ENCODE measurements at regions not wholly inside any gene's neighbourhood (a gene's known extent, or its start where the extent isn't known, plus 50 kb on each side); places are given as distances from the start of the nearest gene placed in this dataset.
A peak's percentile ranks its signal among the peaks of the same experiment; 100 is the strongest.

DNA sequence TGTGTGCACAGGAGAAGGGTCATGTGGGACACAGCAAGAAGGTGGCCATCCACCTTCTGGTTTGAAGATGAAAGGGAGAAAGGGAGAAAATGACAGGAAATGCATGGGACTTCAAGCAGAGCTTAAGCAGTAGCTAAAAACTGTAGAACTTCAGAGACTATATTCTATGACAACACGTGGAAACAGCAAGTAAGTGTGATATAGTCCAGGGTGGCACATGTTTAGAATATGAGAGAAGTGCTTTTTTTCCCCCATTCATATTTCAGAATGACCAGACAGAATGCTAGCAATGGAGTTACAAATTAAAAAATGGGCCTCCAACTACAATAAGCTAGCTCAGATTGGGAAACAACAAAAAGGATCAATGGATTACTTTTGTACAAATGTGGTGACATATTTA, 1042.2 kb downstream of the TMEM182 start:
- no peak overlapping the region for H3K18ac ChIP-seq (ENCODE audit: extremely low read depth, low read length)
- no peaks in the 10 kb centered on the region for H3K23me2 ChIP-seq (ENCODE audit: low read depth, low read length)
- H2BK20ac ChIP-seq (ENCODE audit: low read length), result no peak overlapping the region
- H3K4me3 ChIP-seq (ENCODE audit: extremely low read depth in 1 of 4, insufficient read depth in 2 of 4, low read depth in 3 of 4, low read length in 4 of 4), result no peak overlapping the region
- no peak overlapping the region for H2BK120ac ChIP-seq (replicated peaks; ENCODE audit: low read depth, low read length)
- H2BK15ac ChIP-seq (ENCODE audit: low read length), result no peak overlapping the region
- ChIA-PET POLR2A (ENCODE audit: partially characterized antibody) (no interaction called here), CTCF (ENCODE audit: partially characterized antibody) (no interaction called here)
- H2AFZ ChIP-seq (ENCODE audit: low read length), result no peak overlapping the region
- no peak overlapping the region for H2BK5ac ChIP-seq (ENCODE audit: low read depth, low read length)
- no peak overlapping the region for H3K4ac ChIP-seq (replicated peaks; ENCODE audit: insufficient read length, low read depth, low read length)
- no peaks in the 10 kb centered on the region for H3K79me1 ChIP-seq (ENCODE audit: low read depth, low read length)
- H3K36me3 ChIP-seq (ENCODE audit: control insufficient read depth in 2 of 4, insufficient read depth in 4 of 4, low read length in 3 of 4), result no peaks in the 10 kb centered on the region
- no peak overlapping the region for H3K14ac ChIP-seq (ENCODE audit: insufficient read length)
- FAIRE-seq (no peak), DNase-seq (ENCODE audit: low read depth in 1 of 2, low spot score in 2 of 2) (no peak)
- peaks cover 0 to 6% (median 2%) of the 10 kb centered on the region in 4 experiments; a peak in 2 of 7 replicates for H3K4me1 ChIP-seq (replicated peaks in 1 of 4; ENCODE audit: control insufficient read depth in 3 of 4, insufficient read depth in 4 of 4, low read length in 3 of 4)
- no peak overlapping the region for H3K4me2 ChIP-seq (ENCODE audit: insufficient read depth in 1 of 2, low read depth in 2 of 2, low read length in 2 of 2)
- H4K20me1 ChIP-seq (replicated peaks in 1 of 2; ENCODE audit: control insufficient read depth in 1 of 2, insufficient read depth in 2 of 2, low read length in 2 of 2), result no peaks in the 10 kb centered on the region
- H3K79me2 ChIP-seq (ENCODE audit: control insufficient read depth in 1 of 2, insufficient read depth in 2 of 2, low read length in 2 of 2), result no peaks in the 10 kb centered on the region
- H4K91ac ChIP-seq (replicated peaks; ENCODE audit: insufficient read length, low read length), result no peak overlapping the region
- no peak overlapping the region for H3K27ac ChIP-seq (ENCODE audit: low read depth, low read length)
- no peak overlapping the region for H4K8ac ChIP-seq (ENCODE audit: extremely low read depth, insufficient read depth, low read length)
- no peak overlapping the region for H2AK5ac ChIP-seq (ENCODE audit: low read depth, low read length)
- H4K5ac ChIP-seq (ENCODE audit: insufficient read length, low read depth, low read length), result no peak overlapping the region
- H3K9me3 ChIP-seq (ENCODE audit: insufficient read depth in 2 of 2, low read depth in 1 of 2, low read length in 1 of 2), result no peaks in the 10 kb centered on the region
- H3K27me3 ChIP-seq (replicated peaks in 1 of 4; ENCODE audit: control insufficient read depth in 3 of 4, extremely low read depth in 1 of 4, insufficient read depth in 3 of 4, low read length in 3 of 4), result no peaks in the 10 kb centered on the region
- peak overlapping the region; percentile 39 for H3K56ac ChIP-seq (replicated peaks; ENCODE audit: insufficient read length, low read depth, low read length)
- H3K23ac ChIP-seq (ENCODE audit: insufficient read length), result no peak overlapping the region
- no peak overlapping the region for H3K9ac ChIP-seq (replicated peaks in 1 of 4; ENCODE audit: extremely low read depth in 1 of 4, low read depth in 3 of 4, low read length in 3 of 4)
- 72% methylated on average over 1 of the region's 1 CpG; no CpG with 5 or more reads in 1 of the 2 experiments for WGBS, 2 experiments (ENCODE audit: extremely low coverage in 1 of 2, insufficient coverage in 1 of 2, insufficient read length in 1 of 2, insufficient replicate concordance in 2 of 2, low coverage in 1 of 2, low lambda C conversion rate in 2 of 2, missing lambda C conversion rate in 1 of 2)
- TF ChIP-seq GTF2F1 (IDR thresholded peaks at IDR 0.05; ENCODE audit: borderline replicate concordance, low read depth, low read length), result no peak
- no peak for TF ChIP-seq SP2 (IDR thresholded peaks at IDR 0.05; ENCODE audit: low read length)
- TF ChIP-seq RNF2 (IDR thresholded peaks at IDR 0.05; ENCODE audit: borderline replicate concordance, low read depth, low read length, missing control alignments, poor library complexity, severe bottlenecking), result no peak
- no peak for TF ChIP-seq NANOG (IDR thresholded peaks at IDR 0.05; ENCODE audit: insufficient read depth, low read depth, low read length, poor library complexity, severe bottlenecking)
- TF ChIP-seq JUND (IDR thresholded peaks at IDR 0.05; ENCODE audit: low read length), result no peak
- TF ChIP-seq GABPA (IDR thresholded peaks at IDR 0.05; ENCODE audit: borderline replicate concordance, insufficient read depth, low read length), result no peak
- TF ChIP-seq CBX5 (IDR thresholded peaks at IDR 0.05; ENCODE audit: low read depth, low read length), result no peak
- no peak for TF ChIP-seq RFX5 (IDR thresholded peaks at IDR 0.05; ENCODE audit: borderline replicate concordance, low read depth, low read length)
- TF ChIP-seq CEBPB (IDR thresholded peaks at IDR 0.05; ENCODE audit: low read depth, low read length), result no peak
- no peak for TF ChIP-seq HDAC6 (IDR thresholded peaks at IDR 0.05; ENCODE audit: low read depth, low read length)
- no peak for TF ChIP-seq BACH1 (IDR thresholded peaks at IDR 0.05; ENCODE audit: low read length)
- no peak for TF ChIP-seq SIX5 (IDR thresholded peaks at IDR 0.05; ENCODE audit: low read depth, low read length)
- no peak overlapping the region for H2BK12ac ChIP-seq (ENCODE audit: low read depth, low read length)

All from H1 (cell line).